T-helper 1 cell (primary cell): ENCODE measurements at regions not wholly inside any gene's neighbourhood (a gene's known extent, or its start where the extent isn't known, plus 50 kb on each side); places are given as distances from the start of the nearest gene placed in this dataset.
"Not testable (repeated sequence)": the region's sequence is repeated elsewhere in the genome, so short reads cannot be mapped to it uniquely, and the experiment has no call there.

Source experiments
- DNase-seq, 5 donors: peaks; one replicate each; pipeline ENCODE4 v3.0.0-alpha.2; 2012 to 2020

DNA sequence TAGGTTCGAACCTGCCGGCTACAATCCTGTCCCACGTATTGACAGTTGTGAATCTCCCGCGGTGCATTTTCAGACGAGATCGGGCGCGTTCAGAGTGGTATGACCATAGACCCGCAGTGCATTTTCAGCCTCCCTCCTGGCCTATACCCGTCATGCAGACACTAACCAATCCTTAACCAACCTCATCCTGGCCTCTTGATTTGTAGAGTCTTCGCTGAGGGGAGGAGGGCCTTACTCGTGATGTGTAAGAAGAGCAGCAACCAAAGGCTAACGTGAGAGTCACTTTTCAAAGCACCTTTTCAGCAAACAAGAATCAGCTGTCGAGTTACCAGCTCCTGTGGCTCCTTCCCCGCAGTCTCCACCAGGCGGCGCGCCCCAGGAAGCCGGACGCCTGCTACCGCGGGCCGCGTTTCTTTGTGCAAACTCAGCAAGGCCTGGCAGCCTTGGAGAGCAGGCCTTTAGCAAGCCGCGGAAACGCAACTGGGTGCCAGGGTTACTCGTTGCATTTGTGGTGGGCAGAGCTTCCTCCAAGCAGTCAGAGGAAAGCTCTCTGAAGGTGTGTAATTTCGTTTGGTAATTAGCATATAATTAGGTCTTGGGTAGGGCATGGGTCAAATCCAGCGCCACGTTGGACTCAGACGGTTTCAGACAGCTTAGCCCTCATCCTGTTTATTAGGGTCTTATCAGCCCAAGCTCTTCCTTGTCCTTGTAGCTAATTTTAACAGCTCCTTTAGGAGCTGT is 139.8 kb downstream of the OR2B2 start:
- peak; percentile 63 to 92 (median 77) for DNase-seq

DNA sequence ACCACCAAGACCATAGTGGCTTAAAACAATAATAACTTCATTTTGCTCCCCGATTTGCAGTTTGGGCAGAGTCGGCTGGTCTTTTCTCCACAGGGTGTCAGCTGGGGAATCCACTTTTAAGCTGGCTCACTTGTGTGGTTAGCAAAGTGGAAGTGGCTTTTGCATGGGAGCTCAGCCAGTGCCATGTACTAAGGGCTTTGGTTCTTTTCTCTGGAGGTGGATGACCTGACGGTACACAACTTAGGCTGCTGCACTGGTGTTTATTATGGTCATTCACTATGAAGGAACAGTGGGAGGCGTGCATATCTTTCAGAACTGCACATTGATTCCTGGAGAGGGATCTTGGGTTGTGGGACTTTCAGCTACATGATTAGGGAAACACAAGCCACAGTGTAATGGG is 141.0 kb downstream of the OR2B2 start:
- DNase-seq, result no peak

DNA sequence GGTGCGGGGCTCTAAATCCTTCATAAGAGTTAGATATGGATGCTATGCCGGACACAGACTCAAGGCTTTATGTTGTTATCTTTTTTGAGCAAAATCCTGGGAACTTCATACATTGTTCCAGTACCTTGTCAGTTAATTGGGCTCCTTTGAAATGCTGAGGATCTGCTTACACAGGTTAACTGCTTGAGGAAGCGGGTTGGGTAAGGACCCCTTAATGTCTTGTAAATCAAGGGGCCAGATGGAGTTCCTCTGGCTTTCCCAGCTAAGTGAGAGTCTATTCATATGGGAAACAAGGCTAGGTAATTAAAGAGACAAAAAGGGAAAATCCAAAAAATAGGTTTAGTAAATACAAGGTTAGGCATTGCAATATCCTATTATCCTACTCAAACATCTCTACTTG is 141.5 kb downstream of the OR2B2 start:
- DNase-seq, result no peak

DNA sequence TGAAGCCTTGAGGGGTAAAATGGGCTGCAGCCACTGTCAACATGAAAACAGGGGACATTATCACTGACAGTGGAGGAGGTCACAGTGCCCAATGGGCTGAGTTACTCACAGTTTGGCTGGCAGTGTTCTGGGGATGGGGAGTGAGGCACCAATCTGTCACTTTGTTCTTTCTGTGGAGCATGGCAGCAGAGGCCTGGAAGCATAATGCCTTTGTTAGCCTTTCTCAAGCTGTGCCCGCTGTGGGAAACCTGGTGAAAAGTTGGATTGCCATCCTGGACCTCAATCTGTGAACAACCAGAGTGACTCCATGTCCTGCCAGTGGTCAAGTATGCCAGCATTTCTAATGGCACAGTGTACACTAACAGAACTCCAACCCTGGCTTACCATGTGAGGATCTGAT is 143.6 kb downstream of the OR2B2 start:
- no peak for DNase-seq

DNA sequence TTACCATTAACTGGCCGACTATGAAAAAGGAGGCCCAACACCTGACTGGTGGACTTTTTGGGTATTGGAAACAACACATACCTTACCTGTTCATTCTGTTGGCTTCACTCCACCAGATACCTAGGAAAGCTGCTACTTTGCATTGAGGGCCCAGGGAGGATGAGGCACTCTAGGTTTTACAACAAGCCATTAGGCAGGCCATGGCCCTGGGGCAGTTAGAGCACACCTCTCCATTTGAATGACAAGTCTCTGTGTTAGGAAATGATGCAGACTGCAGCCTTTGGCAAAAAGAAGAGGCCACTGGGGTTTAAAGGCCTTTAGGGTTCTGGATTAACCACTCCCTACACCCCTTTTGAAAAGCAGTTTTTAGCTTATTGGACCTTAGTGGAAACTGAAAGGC is 144.3 kb downstream of the OR2B2 start:
- no peak for DNase-seq

DNA sequence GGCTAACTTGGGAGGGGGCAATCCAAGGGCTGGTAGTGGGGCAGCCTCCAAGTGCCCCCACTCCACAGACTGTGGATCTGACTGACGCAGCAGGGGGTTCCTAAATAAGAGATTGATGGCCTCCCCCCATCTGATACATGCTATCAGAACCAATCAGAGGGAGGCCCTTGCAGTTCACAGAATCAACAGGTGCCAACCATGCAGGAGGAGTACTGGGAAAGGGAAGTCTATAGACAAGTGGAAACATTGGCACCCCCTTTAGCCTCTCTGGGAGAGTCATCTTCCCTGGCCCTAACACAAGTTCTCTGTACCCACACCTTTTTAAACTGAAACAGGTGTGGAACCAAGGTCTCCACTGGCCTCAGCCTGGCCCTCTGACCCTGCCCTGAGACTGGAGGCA is 145.8 kb downstream of the OR2B2 start:
- DNase-seq, result no peak

DNA sequence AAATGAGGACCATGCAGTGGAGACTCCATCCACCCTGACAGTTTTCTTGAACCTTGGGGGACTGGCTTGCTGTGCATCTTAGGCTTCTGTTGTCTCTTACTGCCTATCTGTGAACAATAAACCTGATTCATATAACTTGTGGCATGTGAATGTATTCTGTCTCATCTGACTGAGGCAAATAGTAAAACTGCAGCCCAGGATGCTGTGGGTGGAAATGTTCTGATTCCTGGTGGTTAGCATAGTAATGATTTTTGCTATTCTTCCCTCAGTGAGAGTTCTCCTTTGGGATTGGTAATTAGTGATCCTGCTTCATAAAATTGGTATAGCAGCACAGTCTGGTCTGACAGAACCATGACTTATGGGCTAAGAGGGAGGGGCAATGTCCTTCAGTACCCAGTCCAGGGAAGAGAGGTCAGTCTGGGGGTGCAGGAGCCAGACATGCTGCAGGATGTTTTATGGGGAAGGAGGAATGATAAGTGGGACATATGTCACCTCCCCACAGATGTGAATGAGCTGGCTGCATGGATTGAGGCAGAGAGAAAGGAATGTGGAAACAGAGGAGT is 147.1 kb downstream of the OR2B2 start:
- DNase-seq, result no peak

DNA sequence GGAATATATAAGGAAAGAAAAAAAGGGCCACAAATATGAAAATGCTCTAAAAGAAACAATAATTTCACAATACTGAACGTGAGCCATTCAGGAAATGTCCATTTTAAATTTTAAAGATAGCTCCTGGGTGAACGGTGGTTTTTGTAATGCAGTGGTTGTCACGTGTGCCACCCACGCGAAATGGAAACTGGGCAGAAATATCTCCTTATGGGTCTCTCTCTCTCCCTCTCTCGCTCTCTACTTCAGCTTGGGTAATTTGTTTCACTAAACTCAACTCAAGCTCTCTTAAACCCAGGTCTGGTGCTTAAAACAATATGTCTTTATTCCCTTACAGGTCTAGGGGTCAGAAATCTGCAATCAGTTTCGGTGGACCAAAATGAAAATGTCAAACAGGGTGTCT is 150.8 kb downstream of the OR2B2 start:
- DNase-seq, result no peak

DNA sequence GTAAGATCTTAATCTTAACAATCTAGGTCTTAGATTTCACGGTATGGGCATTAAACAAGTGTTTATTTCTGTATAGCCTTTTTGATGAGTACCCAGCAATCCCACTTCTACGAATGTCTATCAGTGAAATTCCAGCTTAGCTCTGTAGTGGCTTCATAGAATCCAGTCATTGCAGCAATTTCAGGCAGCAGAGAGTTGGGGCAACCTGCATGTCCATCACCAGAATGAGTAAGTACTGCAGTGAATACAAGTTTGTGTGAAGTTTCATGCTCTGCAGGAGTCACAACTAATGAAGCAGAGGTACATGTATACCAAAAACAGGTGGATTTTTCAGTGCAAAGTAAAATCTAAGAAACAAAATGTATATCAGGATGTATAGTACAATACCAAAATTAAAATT is 151.7 kb downstream of the OR2B2 start:
- no peak for DNase-seq

DNA sequence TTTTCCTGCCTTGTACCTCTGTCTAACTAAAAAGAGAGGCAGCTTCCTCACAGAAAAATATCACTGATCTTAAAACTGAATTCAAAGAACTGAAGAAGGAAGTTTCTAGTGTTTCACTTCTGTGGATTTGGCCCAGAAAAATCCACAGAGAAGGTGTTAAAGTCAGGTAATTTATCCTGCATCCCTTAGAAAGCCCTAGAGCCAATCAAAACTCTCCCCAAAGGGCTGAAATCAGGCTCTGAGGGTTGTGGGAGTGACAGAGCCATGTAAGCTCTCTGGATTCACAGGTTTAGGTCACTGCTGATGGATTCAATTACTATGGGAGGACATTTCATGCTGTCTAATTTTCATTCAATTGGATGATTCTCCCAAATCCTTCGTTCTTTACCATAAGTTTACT is 152.3 kb downstream of the OR2B2 start:
- DNase-seq, result no peak

DNA sequence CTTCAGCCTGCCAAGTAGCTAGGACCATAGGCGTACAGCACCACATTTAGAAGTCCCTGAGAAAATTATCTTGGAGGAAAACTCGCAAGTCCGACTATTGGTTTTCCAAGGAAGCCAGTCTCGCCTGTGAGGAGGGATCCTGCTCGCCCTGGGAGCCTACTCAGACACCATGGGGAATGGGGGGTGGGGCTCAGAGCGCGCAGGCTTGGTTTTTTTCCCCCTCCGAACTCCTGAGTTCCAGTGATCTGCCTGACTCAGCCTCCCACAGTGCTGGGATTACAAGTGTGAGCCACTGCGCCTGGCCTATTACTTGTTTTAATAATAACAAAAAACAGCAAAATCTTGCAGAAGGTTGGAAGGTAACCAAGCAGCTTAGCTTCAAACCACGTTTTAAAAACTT is 153.7 kb downstream of the OR2B2 start:
- DNase-seq, result no peak

DNA sequence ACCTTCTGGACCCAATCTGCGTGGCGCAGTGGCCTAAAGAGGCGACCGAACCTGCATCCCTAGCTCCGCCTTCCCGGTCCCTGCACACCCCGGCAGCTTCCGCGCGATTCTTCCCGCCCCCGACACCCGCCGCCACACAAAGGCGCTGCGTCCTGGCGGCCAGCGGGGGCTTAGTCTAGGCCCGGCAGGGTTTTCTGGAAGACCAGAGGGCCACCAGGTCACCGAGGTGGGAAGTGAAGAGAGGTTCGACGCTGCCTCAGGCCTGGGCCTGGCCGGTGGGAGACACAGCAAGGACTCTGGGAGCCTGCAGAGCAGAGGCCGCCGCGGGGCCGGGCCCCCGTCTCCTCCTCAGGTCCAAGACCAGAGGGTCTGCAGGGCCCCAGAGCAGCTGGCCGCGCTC is 154.9 kb downstream of the OR2B2 start:
- DNase-seq, result peak; percentile 19 to 56 (median 34)

DNA sequence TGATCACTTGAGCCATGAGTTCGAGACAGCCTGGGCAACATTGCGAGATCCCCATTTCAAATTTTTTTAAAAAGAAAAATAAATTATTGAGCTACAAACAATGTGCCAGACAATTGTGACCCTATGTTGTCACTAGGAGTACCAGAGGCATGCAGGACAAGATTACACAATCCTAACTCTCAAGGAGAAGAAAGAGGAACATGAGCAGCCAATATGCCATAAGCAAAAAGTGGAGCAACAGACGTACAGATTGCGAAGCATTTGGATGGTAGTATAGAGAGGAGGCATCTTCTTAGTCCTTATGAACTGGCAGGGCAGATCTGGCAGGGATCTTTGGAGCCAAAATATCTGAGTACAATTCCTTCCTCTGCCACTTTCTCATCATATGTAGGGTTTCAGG is 156.4 kb downstream of the OR2B2 start:
- no peak for DNase-seq

DNA sequence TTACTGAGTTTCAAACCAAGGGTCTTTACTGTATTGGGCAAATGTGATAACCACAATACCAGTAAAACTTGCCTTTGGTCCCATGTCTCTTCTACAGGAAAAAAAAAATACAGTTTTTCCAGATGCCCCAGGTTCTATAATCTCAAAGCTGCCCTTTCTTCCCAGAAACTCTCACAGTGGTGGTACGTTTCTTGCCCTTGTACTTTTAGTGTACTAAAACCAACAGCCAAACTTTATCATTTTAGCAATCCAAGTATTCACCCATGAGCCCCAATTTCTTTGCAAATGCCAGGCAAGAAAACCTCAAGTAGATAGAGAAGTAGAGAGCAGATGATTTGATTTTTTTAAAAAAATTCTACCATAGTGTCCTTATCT is 157.8 kb downstream of the OR2B2 start:
- DNase-seq, result no peak

DNA sequence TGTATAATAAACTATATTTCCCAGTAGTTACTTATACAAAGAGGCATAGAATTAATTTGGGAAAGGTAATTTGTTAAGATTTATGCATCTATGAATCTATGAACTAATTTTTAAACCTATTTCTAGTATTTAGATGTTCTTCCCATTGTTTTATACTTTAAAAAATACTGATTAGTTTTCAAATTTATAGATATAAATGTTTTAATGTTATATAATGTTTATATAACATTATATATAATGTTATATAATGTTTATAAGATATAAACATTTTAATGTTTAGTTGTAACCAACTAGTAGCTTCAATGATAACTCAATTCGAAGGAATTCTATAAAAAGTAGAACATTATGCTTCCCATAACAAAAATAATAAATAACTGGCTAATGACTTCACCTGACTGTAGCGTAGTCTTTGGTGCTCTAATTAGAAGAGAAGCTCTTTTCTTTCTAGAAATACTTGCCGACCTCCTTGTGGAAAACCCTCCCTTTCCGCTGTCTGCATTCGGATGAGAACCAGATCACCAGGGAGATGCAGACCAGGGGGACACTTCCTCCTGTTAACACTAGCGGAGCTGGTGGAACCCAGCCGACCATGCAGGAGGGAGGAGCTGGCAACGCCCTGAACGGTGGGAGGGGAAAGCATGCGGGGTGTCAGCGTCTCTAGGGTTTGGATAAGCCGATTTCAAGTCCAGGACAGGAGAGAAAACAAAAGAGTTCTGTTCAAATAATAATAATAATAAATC is 158.4 kb downstream of the OR2B2 start:
- DNase-seq, result peak; percentile 20 to 83 (median 28)

DNA sequence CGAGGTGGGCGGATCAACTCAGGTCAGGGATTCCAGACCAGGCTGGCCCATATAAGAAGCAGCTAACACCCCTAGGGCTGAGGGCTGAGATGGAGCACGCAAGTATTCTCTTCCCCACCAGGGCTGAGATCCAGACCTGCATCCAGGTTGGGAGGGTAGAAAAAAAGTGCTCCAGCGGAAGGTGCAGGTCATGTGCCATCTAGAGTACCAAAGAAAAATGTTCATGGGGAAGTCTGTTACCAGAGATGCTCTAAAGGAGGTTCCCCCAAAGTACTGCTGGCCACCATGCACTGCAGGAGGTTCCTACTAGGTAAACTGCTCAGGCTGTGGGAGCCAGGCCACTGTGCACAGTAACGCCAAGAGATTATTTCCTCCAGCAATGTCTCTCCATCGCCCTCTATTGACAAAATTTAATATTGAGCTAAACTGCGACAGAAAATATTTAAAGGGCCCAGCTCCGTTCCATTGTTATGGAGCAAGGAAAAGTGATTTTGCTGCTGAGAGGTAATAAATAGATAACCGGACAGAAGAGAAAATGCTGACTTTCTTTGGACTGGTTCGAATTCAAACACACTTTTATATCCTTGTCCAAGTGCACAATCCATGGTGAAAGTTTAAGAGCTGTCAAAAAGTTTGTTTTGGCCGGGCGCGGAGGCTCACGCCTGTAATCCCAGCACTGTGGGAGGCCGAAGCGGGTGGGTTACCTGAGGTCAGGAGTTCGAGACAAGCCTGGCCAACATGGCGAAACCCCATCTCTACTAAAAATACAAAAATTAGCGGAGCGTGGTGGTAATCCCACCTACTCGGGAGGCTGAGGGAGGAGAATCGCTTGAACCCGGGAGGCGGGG is 159.9 kb downstream of the OR2B2 start:
- peak in 4 of 5 donors; percentile 21 to 81 (median 30) for DNase-seq

DNA sequence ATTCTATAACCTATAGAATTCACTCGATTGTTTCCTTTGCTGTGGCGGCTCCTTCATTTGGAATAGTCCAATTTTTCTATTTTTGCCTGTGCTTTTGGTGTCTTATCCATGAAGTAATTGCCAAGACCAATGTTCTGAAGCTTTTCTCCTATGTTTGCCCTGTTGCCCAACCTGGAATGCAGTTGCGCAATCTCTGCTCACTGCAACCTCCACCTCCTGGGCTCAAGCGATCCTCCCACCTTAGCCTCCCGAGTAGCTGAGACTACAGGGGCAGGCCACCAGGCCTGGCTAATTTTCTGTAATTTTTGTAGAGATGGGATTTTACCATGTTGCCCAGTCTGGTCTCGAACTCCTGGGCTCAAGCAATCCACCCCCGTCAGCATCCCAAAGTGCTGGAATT is 163.5 kb downstream of the OR2B2 start:
- no peak for DNase-seq

DNA sequence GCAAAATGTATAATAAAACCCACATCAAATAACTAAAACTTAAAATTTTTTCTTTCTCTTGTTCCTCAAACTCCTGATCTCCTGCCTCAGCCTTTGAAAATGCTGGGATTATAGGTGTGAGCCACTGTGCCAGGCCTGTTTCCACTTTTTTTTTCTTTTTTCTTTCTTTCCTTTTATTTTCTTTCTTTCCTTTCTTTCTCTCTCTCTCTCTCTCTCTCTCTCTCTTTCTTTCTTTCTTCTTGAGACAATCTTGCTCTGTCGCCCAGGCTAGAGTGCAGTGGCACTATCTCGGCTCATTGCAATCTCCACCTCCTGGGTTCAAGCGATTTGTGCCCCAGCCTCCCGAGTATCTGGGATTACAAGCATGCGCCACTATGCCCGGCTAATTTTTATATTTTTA is 164.6 kb downstream of the OR2B2 start:
- DNase-seq, result no peak

DNA sequence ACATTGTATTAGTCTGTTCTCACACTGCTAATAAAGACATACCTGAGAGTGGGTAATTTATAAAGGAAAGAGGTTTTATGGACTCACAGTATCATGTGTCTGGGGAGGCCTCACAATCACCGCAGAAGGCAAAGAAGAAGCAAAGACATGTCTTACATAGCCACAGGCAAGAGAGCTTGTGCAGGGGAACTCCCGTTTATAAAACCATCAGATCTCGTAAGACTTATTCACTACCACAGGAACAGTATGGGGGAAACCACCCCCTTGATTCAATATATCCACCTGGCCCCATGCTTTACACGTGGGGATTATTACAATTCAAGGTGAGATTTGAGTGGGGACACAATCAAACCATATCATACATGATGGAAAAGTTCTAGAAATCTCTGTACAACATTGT is 165.3 kb downstream of the OR2B2 start:
- not testable (repeated sequence) for DNase-seq

DNA sequence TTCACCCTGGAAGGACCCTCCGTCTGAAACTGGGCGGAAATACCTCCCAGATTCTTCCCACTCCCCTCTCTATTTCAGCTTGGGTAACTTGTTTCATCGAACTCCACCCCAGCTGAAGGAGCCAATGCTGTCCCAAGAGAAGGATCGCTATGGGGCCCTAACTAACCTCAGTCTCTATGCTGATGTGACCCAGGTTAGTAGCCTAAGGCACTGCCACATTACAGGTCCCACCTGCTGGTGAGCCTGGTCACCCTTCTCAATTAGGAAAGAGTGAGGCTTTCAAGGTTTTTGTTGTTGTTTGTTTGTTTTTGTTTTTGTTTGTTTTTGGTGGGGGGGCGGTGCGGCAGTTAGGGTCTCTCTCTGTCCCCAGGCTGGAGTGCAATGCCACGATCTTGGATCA is 168.4 kb downstream of the OR2B2 start:
- DNase-seq, result no peak

DNA sequence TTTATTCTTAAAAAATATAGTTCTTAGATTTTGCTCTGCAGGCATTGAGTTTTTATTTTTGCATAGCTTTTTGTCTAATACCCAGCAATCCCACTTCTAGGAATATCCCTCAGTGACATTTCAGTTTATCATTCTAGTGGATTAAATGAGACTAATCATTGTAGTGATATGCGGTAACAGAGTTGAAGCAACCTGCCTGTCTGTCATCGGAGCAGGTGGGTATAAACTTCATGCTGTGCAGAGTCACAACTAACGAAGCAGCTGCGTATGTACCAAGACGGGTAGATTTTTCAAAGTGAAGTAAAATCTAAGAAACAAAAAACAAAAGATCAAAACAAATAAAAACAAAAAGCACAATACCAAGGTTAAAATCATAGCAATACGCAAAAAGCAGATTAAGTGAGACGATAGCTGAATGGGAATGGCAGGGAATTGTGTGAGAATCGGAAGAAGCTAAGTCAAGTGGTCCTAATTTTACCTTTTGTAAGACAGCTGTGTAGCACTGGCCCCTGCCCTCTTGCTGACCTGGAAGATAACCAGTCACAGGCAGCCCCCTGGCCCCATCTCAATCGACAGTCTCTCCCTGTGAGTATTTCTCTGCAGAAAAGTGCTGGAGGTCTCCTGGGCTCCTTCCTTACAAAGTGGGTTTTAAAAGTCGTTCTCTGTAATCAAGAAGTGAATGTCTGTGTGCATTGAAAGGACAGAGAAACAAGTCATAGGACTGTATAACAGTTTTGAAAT is 169.2 kb downstream of the OR2B2 start:
- no peak for DNase-seq

DNA sequence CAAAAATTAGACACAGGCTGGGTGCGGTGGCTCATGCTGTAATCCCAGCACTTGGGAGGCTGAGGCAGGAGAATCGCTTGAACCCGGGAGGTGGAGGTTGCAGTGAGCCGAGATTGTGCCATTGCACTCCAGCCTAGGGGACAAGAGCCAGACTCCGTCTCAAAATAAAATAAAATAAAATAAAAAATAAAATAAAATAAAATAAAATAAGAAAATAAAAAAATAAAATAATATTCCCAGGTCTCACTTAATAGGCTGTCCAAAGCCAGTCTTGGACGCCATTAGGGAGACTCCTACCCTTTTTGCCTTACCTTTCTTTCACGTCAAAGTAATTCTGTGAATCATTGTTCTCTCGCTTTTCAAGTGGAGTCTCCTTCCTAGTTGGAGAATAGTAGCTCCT is 172.3 kb downstream of the OR2B2 start:
- DNase-seq, result not testable (repeated sequence)

DNA sequence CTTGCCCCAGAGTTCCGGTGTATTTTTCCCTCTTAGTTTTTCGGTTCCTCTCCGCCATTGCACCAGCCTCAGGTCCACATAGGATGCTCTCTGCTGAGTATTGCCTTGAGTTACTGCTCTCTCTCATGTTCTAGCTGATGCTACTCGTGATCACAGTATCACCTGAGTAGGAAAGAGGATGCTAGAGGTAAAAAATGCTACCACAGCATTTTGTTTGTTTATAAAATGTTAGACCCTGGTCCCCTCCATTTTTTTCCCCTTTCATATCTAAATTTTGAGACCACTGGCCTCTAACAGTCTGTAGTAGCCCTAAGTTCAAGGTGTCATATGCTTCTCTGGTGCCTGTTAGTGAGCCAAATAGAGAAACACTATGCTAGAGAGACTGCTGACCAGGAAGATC is 175.5 kb downstream of the OR2B2 start:
- no peak for DNase-seq
